ENCODE measurements at regions not wholly inside any gene's neighbourhood (a gene's known extent, or its start where the extent isn't known, plus 50 kb on each side); places are given as distances from the start of the nearest gene placed in this dataset.
A peak's percentile ranks its signal among the peaks of the same experiment; 100 is the strongest.
"Not testable (repeated sequence)": the region's sequence is repeated elsewhere in the genome, so short reads cannot be mapped to it uniquely, and the experiment has no call there.

DNA sequence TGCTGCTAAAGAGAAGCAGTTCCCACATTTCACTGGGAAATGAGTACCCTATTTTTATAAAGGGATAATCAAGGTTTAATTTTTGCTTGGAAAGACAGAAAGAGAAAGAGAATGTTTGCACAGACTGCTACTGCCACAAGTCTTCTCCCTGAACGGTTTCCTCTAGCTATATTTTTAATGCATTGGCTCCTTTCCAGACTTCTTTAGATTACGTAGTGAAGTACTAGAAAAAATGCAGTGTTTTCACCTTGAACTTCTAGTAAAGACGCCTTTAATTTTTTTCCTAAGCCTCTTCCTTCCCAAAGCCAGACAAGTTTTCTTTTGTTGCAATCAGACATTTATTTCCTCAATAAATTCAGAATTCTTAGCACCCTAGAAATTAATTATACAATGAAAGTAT, 248.3 kb upstream of the CCDC54 start:
- no peak for DNase-seq (ENCODE audit: low read depth, low spot score)

- no peak for DNase-seq (ENCODE audit: low read depth, low spot score)
Measured at GRCh38 chr3:107130089-107130700, 247.0 kb upstream of the CCDC54 start.

DNA sequence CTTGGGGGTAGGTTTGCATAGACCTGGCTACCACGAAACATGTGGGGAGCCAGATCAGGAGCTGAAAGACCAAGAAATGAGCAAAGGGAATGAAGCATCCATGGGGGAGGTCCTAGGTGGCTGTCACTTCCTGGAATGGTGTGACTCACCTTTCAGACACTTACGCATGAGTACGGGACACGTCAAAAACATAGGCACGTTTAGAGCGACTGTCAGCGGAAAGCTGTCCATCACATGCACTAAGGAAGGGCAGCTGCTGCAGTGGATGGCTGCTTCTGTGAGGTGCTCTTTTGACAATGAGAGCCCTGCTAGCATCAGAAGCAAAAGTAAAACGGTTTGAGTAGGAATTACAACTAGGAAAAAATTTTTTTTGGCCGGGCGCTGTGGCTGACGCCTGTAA, 244.6 kb upstream of the CCDC54 start:
- no peak for DNase-seq (ENCODE audit: low read depth, low spot score)

DNA sequence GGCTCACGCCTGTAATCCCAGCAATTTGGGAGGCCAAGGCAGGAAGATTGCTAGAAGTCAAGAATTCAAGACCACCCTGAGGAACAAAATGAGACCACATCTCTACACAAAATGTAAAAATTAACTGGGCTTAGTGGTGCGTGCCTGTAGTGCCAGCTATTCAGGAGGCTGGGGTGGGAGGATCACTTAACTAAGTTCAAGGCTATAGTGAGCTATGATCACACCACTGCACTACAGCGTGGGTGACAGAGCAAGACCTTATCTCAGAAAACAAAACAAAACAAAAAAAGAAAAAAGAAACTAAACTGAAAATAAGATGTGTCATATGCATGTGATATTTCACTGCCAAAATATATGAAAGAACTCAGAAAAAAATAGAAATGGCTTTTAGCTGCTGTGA, 243.3 kb upstream of the CCDC54 start:
- DNase-seq (ENCODE audit: low read depth, low spot score), result no peak

- DNase-seq (ENCODE audit: low read depth, low spot score), result no peak
Measured at GRCh38 chr3:107142171-107142570, 235.1 kb upstream of the CCDC54 start.

GRCh38 chr3:107142786-107143575, 234.3 kb upstream of the CCDC54 start:
- no peak for DNase-seq (ENCODE audit: low read depth, low spot score)

DNA sequence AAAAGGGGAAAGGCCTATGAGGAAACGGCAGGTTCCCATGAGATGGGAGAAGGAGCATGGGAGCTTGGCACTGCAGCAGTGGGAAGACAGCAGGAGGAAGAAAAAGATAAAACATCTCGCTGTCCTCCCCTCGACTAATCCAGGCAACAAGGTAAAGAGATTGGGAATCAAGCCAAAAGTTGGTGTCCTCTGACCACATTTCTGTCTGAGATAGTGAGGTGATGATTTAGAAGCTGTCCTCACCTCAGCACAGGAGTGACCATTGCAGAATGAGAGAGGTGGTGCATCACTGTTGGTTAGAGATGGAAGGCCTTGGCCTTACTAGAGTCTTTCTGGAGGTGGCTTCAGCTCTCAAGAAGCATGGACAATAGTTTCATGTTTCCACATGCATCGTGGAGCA, 226.6 kb upstream of the CCDC54 start:
- DNase-seq (ENCODE audit: low read depth, low spot score), result no peak

DNA sequence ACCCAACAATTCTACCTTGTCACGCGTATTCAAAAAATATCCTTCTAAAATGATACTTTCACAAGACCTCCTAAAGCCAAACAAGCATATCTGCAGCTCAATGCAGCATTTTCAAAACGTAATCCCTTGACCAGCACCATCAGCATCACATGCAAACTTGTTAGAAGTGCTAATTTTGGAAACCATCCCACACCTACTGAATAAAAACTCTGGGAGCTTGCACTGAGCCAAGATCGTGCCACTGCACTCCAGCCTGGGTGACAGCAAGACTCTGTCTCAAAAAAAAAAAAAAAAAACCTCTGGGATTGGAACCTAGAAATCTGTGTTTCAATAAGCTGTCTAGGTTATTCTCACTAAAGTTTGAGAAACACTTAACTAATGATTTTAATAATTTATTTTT, 223.3 kb upstream of the CCDC54 start:
- no peak for DNase-seq (ENCODE audit: low read depth, low spot score)

GRCh38 chr3:107172411-107172810, 204.8 kb upstream of the CCDC54 start:
- DNase-seq (ENCODE audit: low read depth, low spot score), result no peak

- no peak for DNase-seq (ENCODE audit: low read depth, low spot score)
Measured at GRCh38 chr3:107184375-107184774, 192.9 kb upstream of the CCDC54 start.

DNA sequence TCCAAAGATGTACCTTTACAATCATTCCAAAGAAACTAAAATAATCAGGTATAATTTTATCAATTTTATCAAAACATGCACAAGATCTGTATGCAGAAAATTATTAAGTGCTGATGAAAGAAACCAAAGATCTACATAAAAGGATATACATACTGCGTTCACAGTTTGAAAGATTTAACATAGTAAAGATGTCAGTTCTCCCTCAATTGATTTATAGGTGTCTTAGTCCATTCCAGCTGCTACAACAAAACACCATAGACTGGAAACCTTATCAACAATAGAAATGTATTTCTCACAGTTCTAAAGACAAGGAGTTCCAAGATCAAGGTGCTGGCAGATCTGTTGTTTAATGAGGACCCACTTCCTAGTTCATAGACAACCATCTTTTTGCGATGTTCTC, 189.0 kb upstream of the CCDC54 start:
- DNase-seq (ENCODE audit: low read depth, low spot score), result no peak

- DNase-seq (ENCODE audit: low read depth, low spot score), result no peak
Measured at GRCh38 chr3:107189158-107189791, 188.0 kb upstream of the CCDC54 start.

DNA sequence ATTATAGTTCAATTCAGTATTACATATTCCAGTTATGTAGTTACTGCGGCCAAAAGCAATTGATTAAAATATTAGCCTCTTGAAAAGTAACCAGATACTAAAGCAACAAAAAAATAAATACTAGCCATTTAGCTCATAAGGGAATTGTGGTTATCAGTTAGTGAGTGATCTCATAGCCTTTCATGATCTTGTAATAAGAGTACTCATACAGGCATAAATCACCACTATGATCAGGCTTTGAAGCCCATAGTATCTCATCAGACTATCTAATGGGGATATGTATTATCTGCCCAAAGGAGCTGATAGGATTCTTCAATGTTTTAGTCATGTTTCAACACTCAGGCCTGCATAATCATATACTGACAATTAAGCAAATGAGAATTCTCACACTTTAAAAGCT, 184.1 kb upstream of the CCDC54 start:
- DNase-seq (ENCODE audit: low read depth, low spot score), result no peak

- DNase-seq (ENCODE audit: low read depth, low spot score), result no peak
Measured at GRCh38 chr3:107198581-107199181, 178.6 kb upstream of the CCDC54 start.

GRCh38 chr3:107201146-107201545, 176.1 kb upstream of the CCDC54 start:
- DNase-seq (ENCODE audit: low read depth, low spot score), result no peak

DNA sequence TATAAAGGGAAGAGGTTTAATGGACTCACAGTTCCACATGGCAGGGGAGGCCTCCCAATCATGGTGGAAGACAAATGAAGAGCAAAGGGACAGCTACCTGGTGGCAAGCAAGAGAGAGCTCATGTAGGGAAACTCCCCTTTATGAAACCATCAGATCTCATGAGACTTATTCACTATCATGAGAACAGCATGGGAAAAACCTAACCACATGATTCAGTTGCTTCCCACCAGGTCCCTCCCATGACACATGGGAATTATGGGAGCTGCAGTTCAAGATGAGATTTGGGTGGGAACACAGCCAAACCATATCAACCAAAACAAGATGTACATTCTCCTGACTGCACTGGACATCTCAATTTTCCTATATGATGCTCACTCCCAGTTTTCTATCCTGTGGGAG, 174.4 kb upstream of the CCDC54 start:
- DNase-seq (ENCODE audit: low read depth, low spot score), result not testable (repeated sequence)

DNA sequence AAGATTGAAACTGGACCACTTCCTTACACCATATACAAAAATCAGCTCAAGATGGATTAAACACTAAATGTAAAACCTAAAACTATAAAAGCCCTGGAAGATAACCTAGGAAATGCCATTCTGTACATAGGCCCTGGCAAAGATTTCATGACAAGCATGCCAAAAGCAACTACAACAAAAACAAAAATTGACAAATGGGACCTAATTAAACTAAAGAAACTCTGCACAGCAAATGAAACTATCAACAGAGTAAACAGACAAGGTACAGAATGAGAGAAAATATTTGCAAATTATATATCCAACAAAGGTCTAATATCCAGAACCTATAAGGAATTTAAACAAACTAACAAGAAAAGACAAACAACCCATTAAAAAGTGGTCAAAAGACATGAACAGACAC, 173.1 kb upstream of the CCDC54 start:
- DNase-seq (ENCODE audit: low read depth, low spot score), result no peak

DNA sequence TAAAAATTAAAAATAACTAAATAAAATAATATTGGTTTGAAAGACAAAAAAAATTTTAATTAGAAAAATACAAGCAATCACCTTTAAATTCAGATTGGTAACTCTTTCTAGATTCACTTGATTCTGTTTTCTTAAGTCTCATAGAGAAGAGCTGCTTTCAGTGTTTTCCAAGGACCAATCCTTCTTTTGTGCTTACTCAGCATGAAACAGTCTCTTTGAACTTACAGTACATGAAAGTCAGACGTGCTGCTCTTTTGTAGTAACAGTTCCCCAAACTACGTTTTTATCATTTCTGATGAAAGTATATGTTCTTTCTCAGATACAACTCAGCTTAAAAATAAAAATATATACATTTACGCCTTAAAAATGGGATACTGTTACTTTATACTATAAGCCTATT, 171.9 kb upstream of the CCDC54 start:
- DNase-seq (ENCODE audit: low read depth, low spot score), result no peak

- no peak for DNase-seq (ENCODE audit: low read depth, low spot score)
Measured at GRCh38 chr3:107206141-107206540, 171.1 kb upstream of the CCDC54 start.

GRCh38 chr3:107206945-107207344, 170.3 kb upstream of the CCDC54 start:
- no peak for DNase-seq (ENCODE audit: low read depth, low spot score)

DNA sequence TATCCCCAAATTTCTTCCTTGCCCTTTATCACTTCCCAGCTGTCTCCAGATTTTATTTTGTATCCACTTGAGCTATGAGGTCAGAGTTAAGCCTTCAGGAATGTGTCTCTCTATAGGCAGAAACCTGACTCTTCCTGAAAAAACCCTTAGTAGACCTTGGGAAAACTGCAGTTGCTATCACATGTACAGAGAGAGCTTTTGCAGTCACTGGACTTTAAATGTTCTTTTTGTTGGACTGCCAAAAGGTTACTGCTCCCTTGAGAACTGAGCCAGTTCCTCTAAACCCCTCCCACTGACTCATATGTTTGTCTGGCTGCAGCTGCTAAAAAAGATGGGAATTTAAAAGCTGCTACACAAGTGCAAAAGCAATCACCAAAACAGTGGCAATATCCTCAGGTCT, 169.1 kb upstream of the CCDC54 start:
- DNase-seq (ENCODE audit: low read depth, low spot score), result peak; percentile 91

DNA sequence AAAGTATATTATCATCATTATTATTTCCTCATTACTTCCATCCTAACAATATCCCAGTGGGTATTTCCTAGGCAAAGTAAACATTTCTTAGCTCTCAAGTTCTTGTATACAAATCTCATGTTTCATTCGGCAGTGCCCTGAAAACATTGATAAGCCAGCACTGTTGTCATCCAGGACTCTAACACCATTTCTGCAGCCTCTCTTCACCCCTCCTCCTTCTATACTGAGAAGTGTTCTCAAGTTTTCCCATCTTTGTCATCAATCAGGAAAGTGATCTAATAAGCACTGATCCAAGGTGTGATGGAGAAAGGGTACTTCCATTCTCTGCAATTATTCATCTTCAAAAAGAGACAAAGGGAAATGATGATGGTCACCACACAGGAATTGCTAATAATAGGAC, 168.4 kb upstream of the CCDC54 start:
- DNase-seq (ENCODE audit: low read depth, low spot score), result no peak

All from smooth muscle cell of the brain vasculature (primary cell).